Gastroesophageal sphincter (tissue), 3 donors: ENCODE measurements at regions not wholly inside any gene's neighbourhood (a gene's known extent, or its start where the extent isn't known, plus 50 kb on each side); places are given as distances from the start of the nearest gene placed in this dataset.

ENCODE experiments used
- POLR2AphosphoS5 ChIP-seq: sonication (generic); formaldehyde crosslinking; IDR thresholded peaks from one replicate; pipeline ENCODE4 v1.6.1; 2017; ENCODE audit warnings: antibody characterized with exemption
- TF ChIP-seq, protein P1 (sequence below), 4 experiments: fragments of 200-600 bp in 2 of 4; fragments of 450-650 bp in 2 of 4; sonication (generic) in 1 of 4; IDR thresholded peaks; one replicate each; pipeline ENCODE4 v1.5.1; 2017 to 2019; ENCODE audit warnings: antibody characterized with exemption in 4 of 4, mild to moderate bottlenecking in 2 of 4, moderate library complexity in 2 of 4

DNA sequence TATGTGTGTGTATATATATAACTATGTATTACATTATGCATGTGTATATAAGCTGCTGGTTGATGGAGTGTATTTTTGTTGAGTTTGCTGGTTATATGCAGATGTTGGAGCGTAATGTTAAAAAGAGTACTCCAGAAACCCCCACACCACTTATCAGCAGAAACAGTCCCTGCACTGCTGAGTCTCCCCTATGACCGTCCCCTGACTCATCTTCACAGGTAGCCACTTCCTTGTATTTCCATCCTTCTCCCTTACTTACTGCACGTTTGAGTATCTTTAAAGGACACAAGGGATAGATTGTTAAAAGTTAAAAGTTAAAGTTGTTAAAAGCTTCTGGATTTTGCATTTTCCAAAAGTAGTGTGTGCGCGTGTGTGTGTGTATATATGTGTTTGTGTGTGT, 853.9 kb upstream of the EEF2KMT start:
- TF ChIP-seq POLR2AphosphoS5 = no peak
- TF ChIP-seq, protein P1, sequence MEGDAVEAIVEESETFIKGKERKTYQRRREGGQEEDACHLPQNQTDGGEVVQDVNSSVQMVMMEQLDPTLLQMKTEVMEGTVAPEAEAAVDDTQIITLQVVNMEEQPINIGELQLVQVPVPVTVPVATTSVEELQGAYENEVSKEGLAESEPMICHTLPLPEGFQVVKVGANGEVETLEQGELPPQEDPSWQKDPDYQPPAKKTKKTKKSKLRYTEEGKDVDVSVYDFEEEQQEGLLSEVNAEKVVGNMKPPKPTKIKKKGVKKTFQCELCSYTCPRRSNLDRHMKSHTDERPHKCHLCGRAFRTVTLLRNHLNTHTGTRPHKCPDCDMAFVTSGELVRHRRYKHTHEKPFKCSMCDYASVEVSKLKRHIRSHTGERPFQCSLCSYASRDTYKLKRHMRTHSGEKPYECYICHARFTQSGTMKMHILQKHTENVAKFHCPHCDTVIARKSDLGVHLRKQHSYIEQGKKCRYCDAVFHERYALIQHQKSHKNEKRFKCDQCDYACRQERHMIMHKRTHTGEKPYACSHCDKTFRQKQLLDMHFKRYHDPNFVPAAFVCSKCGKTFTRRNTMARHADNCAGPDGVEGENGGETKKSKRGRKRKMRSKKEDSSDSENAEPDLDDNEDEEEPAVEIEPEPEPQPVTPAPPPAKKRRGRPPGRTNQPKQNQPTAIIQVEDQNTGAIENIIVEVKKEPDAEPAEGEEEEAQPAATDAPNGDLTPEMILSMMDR (IDR thresholded peaks at IDR 0.05) = no peak
